H1 (cell line): ENCODE measurements at regions not wholly inside any gene's neighbourhood (a gene's known extent, or its start where the extent isn't known, plus 50 kb on each side); places are given as distances from the start of the nearest gene placed in this dataset.

ENCODE experiments used
- CHD1 ChIP-seq: IDR thresholded peaks from 2 replicates; pipeline ENCODE4 v1.6.1; 2012; ENCODE audit warnings: low read depth, low read length, improper control_type of control experiment
- SP1 ChIP-seq: IDR thresholded peaks from 2 replicates; pipeline ENCODE4 v1.6.1; 2011; ENCODE audit warnings: low read depth, low read length

DNA sequence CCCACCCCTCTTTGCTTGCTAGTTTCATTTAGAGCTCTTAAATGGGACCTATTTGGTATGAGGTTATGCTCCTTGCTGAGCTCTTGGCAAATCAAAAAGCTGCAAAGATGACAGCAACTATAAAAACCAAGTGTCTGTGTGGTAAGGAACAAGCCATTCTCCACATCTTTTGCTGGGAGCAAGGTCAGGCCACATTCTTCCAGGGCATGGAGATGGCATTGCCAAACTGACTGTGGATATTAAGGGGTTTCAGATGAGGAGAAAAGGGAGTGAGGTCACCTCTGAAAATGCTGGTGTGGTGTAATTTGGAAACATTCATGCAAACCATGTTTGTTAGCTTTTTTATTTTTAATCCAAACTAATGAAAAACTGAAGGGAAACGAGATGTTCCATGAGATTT is 218.8 kb upstream of the IL12B start (continued):
- TF ChIP-seq CHD1 (no peak), SP1 (no peak)
- TF ChIP-seq, all 59 proteins: peak for 0
